K562 (cell line): ENCODE measurements at regions not wholly inside any gene's neighbourhood (a gene's known extent, or its start where the extent isn't known, plus 50 kb on each side); places are given as distances from the start of the nearest gene placed in this dataset. TPM values are rescaled to one million over a fixed set of nuclear protein-coding genes. Genes with fewer than 3 reads are reported as not detected.

Experiments
- ATAC-seq: fragments of 200-7000 bp; cut with Tn5 transposase; 3 replicates; pipeline ENCODE4 v1.9.1; 2020; ENCODE audit warnings: moderate library complexity
- BruUV-seq: library from RNA; stranded (reverse); fragments of 400-500 nt; replicated peaks from 2 replicates; lab custom pipeline; 2021; lab: Mats Ljungman, UMichigan
- CTCF ChIA-PET: fragments of 300-600 bp; formaldehyde crosslinking; extraction: SDS; loops from one replicate; lab custom pipeline; 2021; ENCODE audit warnings: low intra/inter-chr PET ratio; lab: Yijun Ruan, JAX
- POLR2A ChIA-PET: fragments of 300-600, 350-650 bp; sonication (Branson Sonifier 250); formaldehyde crosslinking; extraction: SDS; loops from one replicate; lab custom pipeline; 2021; ENCODE audit warnings: antibody characterized with exemption, inconsistent platforms; lab: Yijun Ruan, JAX
- DNase-seq, 4 experiments: peaks; one replicate each; pipeline versions ENCODE4 v3.0.0 to v3.0.0-alpha.2; 2011 to 2018; ENCODE audit warnings: low spot score in 3 of 4, mixed read lengths in 3 of 4; ENCODE audit errors: extremely low read depth in 1 of 4
- FAIRE-seq: peaks from 2 replicates; lab custom pipeline; 2011; peaks lifted over from hg19 to GRCh38; lab: Jason Lieb, UNC
- H2AFZ ChIP-seq: 2 replicates; pipeline ENCODE4 v1.6.0; 2011; ENCODE audit warnings: low read depth, low read length, control low read depth, inconsistent platforms
- H3K27ac ChIP-seq: fragments of 200-600 bp; 3 replicates; pipeline ENCODE4 v1.8.0; 2011; ENCODE audit warnings: low read depth, mild to moderate bottlenecking, control low read depth, inconsistent platforms, low read length, moderate library complexity, mixed read lengths; ENCODE audit errors: extremely low read depth
- H3K27me3 ChIP-seq, 2 experiments: fragments of 300-600 bp in 1 of 2; 2 replicates in 1 of 2; 3 replicates in 1 of 2; pipeline versions ENCODE4 v1.6.0 to v1.8.0; 2011; ENCODE audit warnings: inconsistent platforms in 2 of 2, low read length in 2 of 2, mild to moderate bottlenecking in 1 of 2, mixed read lengths in 1 of 2, moderate library complexity in 1 of 2; ENCODE audit not compliant: control insufficient read depth in 2 of 2, insufficient read depth in 2 of 2
- H3K36me3 ChIP-seq: fragments of 300-600 bp; 3 replicates; pipeline ENCODE4 v1.8.0; 2011; ENCODE audit warnings: mild to moderate bottlenecking, low read length, inconsistent platforms; ENCODE audit not compliant: control insufficient read depth, insufficient read depth
- H3K4me1 ChIP-seq, 2 experiments: fragments of 200-600 bp in 1 of 2; replicated peaks in 1 of 2; 2 replicates in 1 of 2; 3 replicates in 1 of 2; pipeline versions ENCODE4 v1.5.1 to v1.8.0; 2011; ENCODE audit warnings: inconsistent platforms in 2 of 2, low read length in 2 of 2, mild to moderate bottlenecking in 1 of 2, mixed read lengths in 1 of 2, moderate library complexity in 1 of 2; ENCODE audit not compliant: control insufficient read depth in 2 of 2, insufficient read depth in 2 of 2
- H3K4me2 ChIP-seq: 2 replicates; pipeline ENCODE4 v1.6.1; 2011; ENCODE audit warnings: low read length, control low read depth, inconsistent platforms, mixed read lengths; ENCODE audit not compliant: insufficient read depth
- H3K4me3 ChIP-seq: fragments of 200-600 bp; sonication (generic), shearing (Covaris generic); 2 replicates; pipeline ENCODE4 v1.5.1; 2016; ENCODE audit warnings: control low read depth, inconsistent platforms
- H3K79me2 ChIP-seq: fragments of 200-600 bp; 3 replicates; pipeline ENCODE4 v1.8.0; 2011; ENCODE audit warnings: low read length, inconsistent platforms; ENCODE audit not compliant: control insufficient read depth, insufficient read depth
- H3K9ac ChIP-seq, 2 experiments: 2 replicates each; pipeline versions ENCODE4 v1.6.0 to v1.6.1; 2011; ENCODE audit warnings: low read depth in 2 of 2, low read length in 2 of 2, control low read depth in 1 of 2, inconsistent platforms in 1 of 2, mild to moderate bottlenecking in 1 of 2, mixed read lengths in 1 of 2; ENCODE audit not compliant: insufficient read depth in 1 of 2
- H3K9me1 ChIP-seq: one replicate; pipeline ENCODE4 v1.6.0; 2011; ENCODE audit warnings: inconsistent platforms, mild to moderate bottlenecking, low read length, moderate library complexity; ENCODE audit not compliant: control insufficient read depth, insufficient read depth
- H3K9me3 ChIP-seq: replicated peaks from 2 replicates; pipeline ENCODE4 v1.5.1; 2011; ENCODE audit warnings: low read depth, low read length, inconsistent platforms; ENCODE audit not compliant: control insufficient read depth, insufficient read depth
- H4K20me1 ChIP-seq: replicated peaks from 2 replicates; pipeline ENCODE4 v1.6.1; 2011; ENCODE audit warnings: low read length, inconsistent platforms, mixed read lengths; ENCODE audit not compliant: control insufficient read depth, insufficient read depth
- CBFA2T3 ChIP-seq: fragments of 450-650 bp; IDR thresholded peaks from 2 replicates; pipeline ENCODE4 v1.6.1; 2017
- EGR1 ChIP-seq: fragments of 450-650 bp; conservative IDR thresholded peaks from 2 replicates; pipeline ENCODE4 v1.6.1; 2017; ENCODE audit warnings: mild to moderate bottlenecking
- FOXM1 ChIP-seq, 2 experiments: fragments of 450-650 bp in 1 of 2; sonication (generic) in 1 of 2; formaldehyde crosslinking in 1 of 2; IDR thresholded peaks; 2 replicates each; pipeline versions ENCODE4 v1.6.1 to v1.9.0; 2017 to 2022; ENCODE audit warnings: low read depth in 2 of 2, mild to moderate bottlenecking in 2 of 2, missing genetic modification reagents in 1 of 2, moderate library complexity in 1 of 2
- MED1 ChIP-seq: sonication (generic); formaldehyde crosslinking; IDR thresholded peaks from 2 replicates; pipeline ENCODE4 v1.8.1; 2023; ENCODE audit warnings: missing genetic modification reagents, borderline replicate concordance
- NFIC ChIP-seq: fragments of 450-650 bp; IDR thresholded peaks from 2 replicates; pipeline ENCODE4 v1.6.1; 2017; ENCODE audit warnings: mild to moderate bottlenecking, inconsistent platforms
- PYGO2 ChIP-seq: fragments of 450-650 bp; IDR thresholded peaks from 2 replicates; pipeline ENCODE4 v1.6.1; 2016; ENCODE audit warnings: mild to moderate bottlenecking, missing genetic modification characterization, moderate library complexity, missing compliant biosample characterization
- WGBS: fragments of 100-300 bp; shearing (Covaris generic); methylation state at CpG from one replicate; pipeline ENCODE4 v1.1.6; 2016; ENCODE audit warnings: low coverage, mixed read lengths; ENCODE audit not compliant: insufficient coverage; ENCODE audit errors: missing lambda C conversion rate; 5-methylcytosine and 5-hydroxymethylcytosine counted together
- in situ Hi-C: fragments of 300-500 bp; cut with MboI; formaldehyde crosslinking; loops from 4 replicates; pipeline ENCODE4 v1.15.0; 2018; ENCODE audit warnings: inconsistent platforms, mixed read lengths
- intact Hi-C: fragments of 100-400 bp; cut with micrococcal nuclease; formaldehyde crosslinking; loops from 2 replicates; pipeline ENCODE4 v1.14.2; 2022
- small RNA-seq: library from RNA; depleted of rRNA; stranded (forward); fragments of <200 nt; gene quantifications from one replicate; pipeline ENCODE3, GENCODE V24; 2014

DNA sequence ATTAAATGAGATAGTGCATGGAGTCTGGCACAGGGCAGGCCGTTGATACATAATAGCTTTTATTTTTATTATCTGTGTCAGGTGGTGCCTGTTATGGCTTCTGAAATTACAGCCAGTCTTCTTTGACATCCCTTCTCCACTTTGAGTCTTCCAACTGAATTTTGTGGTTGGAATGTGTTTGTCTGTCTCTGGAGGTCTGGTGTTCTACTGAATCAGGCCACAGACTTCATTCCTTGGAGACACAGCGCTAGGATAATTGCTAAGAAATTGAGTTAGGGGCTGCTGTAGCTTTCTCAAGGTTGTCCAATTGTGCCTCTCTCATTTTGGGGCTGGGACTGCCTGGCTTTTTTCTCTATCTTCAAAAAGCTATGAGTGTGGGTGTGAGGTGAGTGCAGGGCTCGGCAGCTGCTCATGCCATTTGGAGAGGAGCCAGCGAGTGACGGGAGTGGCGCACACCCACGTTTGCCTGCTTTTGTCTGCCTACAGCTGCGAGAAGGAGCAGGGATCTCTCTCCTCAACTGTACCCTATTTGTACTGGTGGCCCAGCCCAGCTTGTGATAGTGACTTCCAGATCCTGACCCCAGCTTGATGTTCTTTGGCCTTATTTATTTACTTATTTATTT is 49.8 kb upstream of the SYN2 start:
- CTCF ChIA-PET: no interaction called here
- Histone ChIP-seq H3K4me3 (no peak overlapping the region), H3K4me2 (no peak overlapping the region), H2AFZ (no peak overlapping the region), H3K27me3 (peaks cover 12 to 15% of the 10 kb centered on the region in 2 experiments), H3K36me3 (no peaks in the 10 kb centered on the region), H3K9ac (no peak overlapping the region), H3K4me1 (no peaks in the 10 kb centered on the region; a peak in 1 of 5 replicates)
- intact Hi-C loops (no loop called here), in situ Hi-C loops (no loop called here)
- DNase-seq: peak in 2 of 4 experiments; percentile 53 to 54
- POLR2A ChIA-PET: no interaction called here
- 0% methylated on average over 8 of the region's 8 CpGs for WGBS
- TF ChIP-seq MED1: no peak
- 0 out of 2 replicates have a peak, but pooled peaks have one; percentile 3 for TF ChIP-seq CBFA2T3
- peak; percentile 89 for TF ChIP-seq EGR1
- TF ChIP-seq FOXM1 (IDR thresholded peaks at IDR 0.05; ENCODE audit: low read depth): no peak
- TF ChIP-seq FOXM1 (CRISPR knock-in tag; IDR thresholded peaks at IDR 0.05; ENCODE audit: low read depth): no peak
- TF ChIP-seq PYGO2: no peak
- TF ChIP-seq NFIC: peak; percentile 82
- TF ChIP-seq, all 486 proteins: peak for 3
- peak; percentile 74 for FAIRE-seq
- Histone ChIP-seq H3K9me3 (no peaks in the 10 kb centered on the region), H3K27ac (no peak overlapping the region), H4K20me1 (no peaks in the 10 kb centered on the region), H3K79me2 (no peaks in the 10 kb centered on the region), H3K9me1 (no peaks in the 10 kb centered on the region)
- ATAC-seq: 0 out of 3 replicates have a peak, but pooled peaks have one; percentile 28
- BruUV-seq: no TSS peak

Small RNA genes lying in the stretch of these regions (small RNA-seq; reads per million reads assigned to genes)
- not detected for gene RN7SL147P
